HAP-1 (cell line): ENCODE measurements at regions not wholly inside any gene's neighbourhood (a gene's known extent, or its start where the extent isn't known, plus 50 kb on each side); places are given as distances from the start of the nearest gene placed in this dataset.
A peak's percentile ranks its signal among the peaks of the same experiment; 100 is the strongest.
"Not testable (repeated sequence)": the region's sequence is repeated elsewhere in the genome, so short reads cannot be mapped to it uniquely, and the experiment has no call there.

ENCODE experiments used
- DNase-seq, 2 experiments: peaks; one replicate each; pipeline ENCODE4 v3.0.0-alpha.2; 2016 to 2020; ENCODE audit warnings: low spot score in 2 of 2
- H3K27me3 ChIP-seq: fragments of 250-450 bp; sonication (Bioruptor Pico); 2 replicates; pipeline ENCODE4 v1.5.1; 2020; ENCODE audit warnings: low read depth, mild to moderate bottlenecking, moderate library complexity
- H3K36me3 ChIP-seq: fragments of 250-450 bp; sonication (Bioruptor Pico); replicated peaks from 2 replicates; pipeline ENCODE4 v1.5.1; 2020; ENCODE audit warnings: mild to moderate bottlenecking
- H3K4me1 ChIP-seq: fragments of 250-450 bp; sonication (Bioruptor Pico); 2 replicates; pipeline ENCODE4 v1.5.1; 2020; ENCODE audit warnings: mild to moderate bottlenecking
- H3K4me3 ChIP-seq: fragments of 250-450 bp; sonication (Bioruptor Pico); 2 replicates; pipeline ENCODE4 v1.5.1; 2020; ENCODE audit warnings: mild to moderate bottlenecking, moderate library complexity
- H3K9me3 ChIP-seq: fragments of 250-450 bp; sonication (Bioruptor Pico); 2 replicates; pipeline ENCODE4 v1.5.1; 2020; ENCODE audit warnings: mild to moderate bottlenecking, moderate library complexity
- in situ Hi-C: fragments of 300-500 bp; cut with MboI; formaldehyde crosslinking; loops from 3 replicates; pipeline ENCODE4 v1.14.3; 2020; ENCODE audit warnings: low sequenced_read_pairs, inconsistent platforms, mixed read lengths

GRCh38 chr4:179007755-179008154 lies 1565.5 kb upstream of the AGA start:
- in situ Hi-C loops, result no loop called here
- no peak overlapping the region for H3K4me3 ChIP-seq
- no peaks in the 10 kb centered on the region for H3K27me3 ChIP-seq
- DNase-seq, result no peak
- no peaks in the 10 kb centered on the region for H3K9me3 ChIP-seq
- H3K4me1 ChIP-seq, result peaks cover 4% of the 10 kb centered on the region; the same call in 1 of the 2 replicates
- no peaks in the 10 kb centered on the region for H3K36me3 ChIP-seq

- Histone ChIP-seq H3K36me3 (no peaks in the 10 kb centered on the region), H3K9me3 (no peaks in the 10 kb centered on the region), H3K27me3 (no peaks in the 10 kb centered on the region), H3K4me1 (no peaks in the 10 kb centered on the region), H3K4me3 (no peak overlapping the region)
- no peak for DNase-seq
- in situ Hi-C loops, result no loop called here
These were observed 1575.3 kb upstream of the AGA start for GRCh38 chr4:179017581-179017980.

GRCh38 chr4:179027569-179027968 lies 1585.3 kb upstream of the AGA start:
- Histone ChIP-seq H3K4me3 (no peak overlapping the region), H3K4me1 (peaks cover 5% of the 10 kb centered on the region; the same call in 1 of the 2 replicates), H3K36me3 (no peaks in the 10 kb centered on the region), H3K27me3 (no peaks in the 10 kb centered on the region), H3K9me3 (no peaks in the 10 kb centered on the region)
- no peak for DNase-seq
- in situ Hi-C loops, result no loop called here

GRCh38 chr4:179028321-179028720 lies 1586.1 kb upstream of the AGA start:
- H3K9me3 ChIP-seq, result no peaks in the 10 kb centered on the region
- no peak for DNase-seq
- in situ Hi-C loops, result no loop called here
- H3K4me3 ChIP-seq, result no peak overlapping the region
- no peaks in the 10 kb centered on the region for H3K36me3 ChIP-seq
- H3K27me3 ChIP-seq, result no peaks in the 10 kb centered on the region
- peaks cover 5% of the 10 kb centered on the region; the same call in 1 of the 2 replicates for H3K4me1 ChIP-seq

DNA sequence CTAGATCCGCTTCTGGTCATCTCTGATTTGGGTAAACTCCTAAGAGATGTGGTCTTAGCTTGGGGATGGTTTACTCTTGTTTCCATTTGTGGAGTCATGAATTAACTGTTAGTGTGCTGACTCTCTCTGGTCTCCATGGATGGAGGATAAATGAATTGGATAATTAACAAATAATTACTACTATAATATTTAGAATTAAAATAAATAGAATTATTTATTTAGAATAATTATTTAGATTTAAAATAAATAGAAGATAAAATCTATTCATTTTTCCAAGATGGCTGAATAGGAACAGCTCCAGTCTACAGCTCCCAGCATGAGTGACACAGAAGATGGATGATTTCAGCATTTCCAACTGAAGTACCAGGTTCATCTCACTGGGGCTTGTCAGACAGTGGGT lies 1587.4 kb upstream of the AGA start:
- no peak for DNase-seq
- in situ Hi-C loops, result no loop called here
- no peaks in the 10 kb centered on the region for H3K36me3 ChIP-seq
- no peaks in the 10 kb centered on the region for H3K9me3 ChIP-seq
- no peak overlapping the region for H3K4me3 ChIP-seq
- H3K27me3 ChIP-seq, result no peaks in the 10 kb centered on the region
- H3K4me1 ChIP-seq, result peaks cover 2% of the 10 kb centered on the region; the same call in 1 of the 2 replicates

- in situ Hi-C loops, result no loop called here
- Histone ChIP-seq H3K4me1 (no peaks in the 10 kb centered on the region), H3K36me3 (no peaks in the 10 kb centered on the region), H3K9me3 (no peaks in the 10 kb centered on the region), H3K4me3 (no peak overlapping the region), H3K27me3 (no peaks in the 10 kb centered on the region)
- no peak for DNase-seq
These were observed 1598.0 kb upstream of the AGA start for GRCh38 chr4:179040259-179040658.

DNA sequence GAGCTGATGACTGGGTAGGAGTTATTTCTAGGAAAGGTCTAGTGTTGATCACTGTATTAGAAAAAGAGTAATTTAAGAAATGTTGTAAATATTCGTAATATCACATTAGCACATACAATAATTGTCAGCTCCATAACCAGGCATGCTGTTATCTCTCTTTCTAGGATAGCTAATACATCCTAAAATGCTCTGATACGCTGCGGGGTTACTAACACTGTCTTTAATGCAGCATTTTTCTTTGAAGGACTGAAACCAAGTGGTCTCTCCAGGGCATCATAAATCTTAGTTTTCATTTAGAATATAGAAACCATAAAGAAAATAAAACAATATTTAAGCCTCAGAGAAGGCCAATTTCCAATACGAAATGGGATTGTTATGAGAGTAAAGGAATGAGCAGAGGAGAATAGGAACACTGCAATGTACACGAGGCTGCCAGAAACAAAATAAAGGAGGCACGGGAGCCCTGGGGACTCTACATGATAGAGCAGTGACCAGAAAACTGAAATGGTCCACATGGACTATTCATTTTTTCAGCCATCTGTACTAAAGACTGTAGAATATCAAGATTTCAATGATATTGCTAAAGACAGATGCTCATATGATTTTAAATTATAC lies 1606.7 kb upstream of the AGA start:
- Histone ChIP-seq H3K9me3 (no peaks in the 10 kb centered on the region), H3K4me1 (no peaks in the 10 kb centered on the region), H3K36me3 (no peaks in the 10 kb centered on the region), H3K27me3 (no peaks in the 10 kb centered on the region), H3K4me3 (no peak overlapping the region)
- in situ Hi-C loops, result no loop called here
- no peak for DNase-seq

- Histone ChIP-seq H3K4me3 (no peak overlapping the region), H3K4me1 (no peaks in the 10 kb centered on the region), H3K27me3 (no peaks in the 10 kb centered on the region), H3K36me3 (no peaks in the 10 kb centered on the region), H3K9me3 (no peaks in the 10 kb centered on the region)
- no peak for DNase-seq
- in situ Hi-C loops, result no loop called here
These were observed 1609.0 kb upstream of the AGA start for GRCh38 chr4:179051206-179051605.

- H3K4me3 ChIP-seq, result no peak overlapping the region
- in situ Hi-C loops, result no loop called here
These were observed 1617.2 kb upstream of the AGA start for GRCh38 chr4:179059396-179059795.

DNA sequence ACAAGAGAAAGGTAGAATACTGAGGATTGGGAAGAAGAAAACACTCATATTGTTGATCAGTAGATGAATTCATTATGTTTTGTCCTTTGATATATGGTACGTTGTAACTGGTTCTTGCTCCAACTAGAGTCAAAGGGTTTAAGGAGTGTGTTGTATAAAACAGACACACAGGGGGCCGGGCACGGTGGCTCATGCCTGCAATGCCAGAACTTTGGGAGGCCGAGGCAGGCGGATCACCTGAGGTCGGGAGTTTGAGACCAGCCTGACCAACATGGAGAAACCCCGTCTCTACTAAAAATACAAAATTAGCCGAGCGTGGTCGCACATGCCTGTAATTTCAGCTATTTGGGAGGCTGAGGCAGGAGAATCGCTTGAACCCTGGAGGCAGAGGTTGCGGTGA lies 1624.0 kb upstream of the AGA start:
- H3K4me1 ChIP-seq, result not testable (repeated sequence)

More at GRCh38 chr4:179059396-179059795, 1617.2 kb upstream of the AGA start:
- Histone ChIP-seq H3K27me3 (no peaks in the 10 kb centered on the region), H3K36me3 (no peaks in the 10 kb centered on the region), H3K4me1 (no peaks in the 10 kb centered on the region), H3K9me3 (no peaks in the 10 kb centered on the region)
- no peak for DNase-seq

GRCh38 chr4:179071131-179071530 lies 1628.9 kb upstream of the AGA start:
- Histone ChIP-seq H3K4me3 (no peak overlapping the region), H3K9me3 (no peaks in the 10 kb centered on the region; the same call in 1 of the 2 replicates), H3K4me1 (no peaks in the 10 kb centered on the region), H3K36me3 (no peaks in the 10 kb centered on the region), H3K27me3 (no peaks in the 10 kb centered on the region)
- DNase-seq, result no peak
- in situ Hi-C loops, result no loop called here

More for the DNA sequence above, 1624.0 kb upstream of the AGA start:
- H3K4me3 ChIP-seq, in situ Hi-C loops, DNase-seq, H3K9me3 ChIP-seq, H3K27me3 ChIP-seq, H3K36me3 ChIP-seq: not testable (repeated sequence)

DNA sequence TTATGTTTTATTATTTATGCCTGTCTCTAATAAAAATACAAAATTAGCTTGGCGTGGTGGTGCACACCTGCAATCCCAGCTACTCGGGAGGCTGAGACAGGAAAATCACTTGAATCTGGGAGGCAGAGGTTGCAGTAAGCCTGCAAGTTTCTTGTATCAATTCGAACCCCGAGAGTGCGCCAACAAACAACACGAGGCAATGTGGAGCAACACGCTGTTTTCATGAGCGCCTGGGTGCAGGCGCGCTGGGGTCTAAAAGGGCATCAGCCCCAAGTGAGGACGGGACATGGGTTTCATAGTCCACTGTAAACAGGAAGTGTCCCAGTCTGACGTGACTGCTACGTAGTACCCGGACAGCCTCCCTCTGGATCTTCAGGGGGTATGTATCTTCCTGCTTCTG lies 1634.6 kb upstream of the AGA start:
- Histone ChIP-seq H3K4me3 (no peak overlapping the region), H3K9me3 (no peaks in the 10 kb centered on the region; the same call in 1 of the 2 replicates), H3K36me3 (no peaks in the 10 kb centered on the region), H3K27me3 (no peaks in the 10 kb centered on the region), H3K4me1 (no peaks in the 10 kb centered on the region)
- no peak for DNase-seq
- in situ Hi-C loops, result no loop called here

DNA sequence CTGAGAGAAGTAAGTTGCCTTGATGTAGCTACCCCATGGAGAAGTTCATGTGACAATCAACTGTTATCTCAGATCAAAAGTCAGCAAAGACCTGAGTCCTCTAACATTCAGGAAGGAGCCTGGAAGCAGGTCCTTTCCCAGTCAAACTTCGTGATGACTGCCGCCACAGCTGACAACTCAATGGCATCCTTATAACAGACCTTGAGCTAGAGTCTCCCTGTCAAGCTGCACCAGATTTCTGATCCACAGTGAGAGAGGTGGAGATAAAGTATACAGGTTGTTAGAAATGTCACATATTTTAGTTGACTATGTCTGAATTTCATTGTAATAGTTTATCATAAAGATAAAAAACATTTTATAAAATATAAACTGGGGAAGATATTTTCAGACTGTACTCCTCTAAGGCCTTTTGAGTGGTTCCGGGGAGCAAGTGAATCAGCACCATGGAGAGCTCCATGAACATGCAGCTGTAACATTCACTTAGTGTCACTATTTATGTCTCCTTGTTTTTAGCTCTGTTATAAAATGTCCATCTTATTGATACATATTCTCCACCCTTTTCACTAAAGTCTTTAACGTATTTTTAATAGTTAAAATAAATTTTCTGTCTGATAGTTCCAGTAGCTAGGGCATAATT lies 1653.5 kb upstream of the AGA start:
- no peaks in the 10 kb centered on the region for H3K36me3 ChIP-seq
- no peaks in the 10 kb centered on the region for H3K4me1 ChIP-seq
- no peaks in the 10 kb centered on the region; the same call in 1 of the 2 replicates for H3K9me3 ChIP-seq
- no peaks in the 10 kb centered on the region for H3K27me3 ChIP-seq
- peak; percentile 13 to 57 for DNase-seq
- H3K4me3 ChIP-seq, result no peak overlapping the region
- in situ Hi-C loops, result no loop called here

GRCh38 chr4:179097741-179098140 lies 1655.5 kb upstream of the AGA start:
- peak; percentile 14 to 67 for DNase-seq
- no peak overlapping the region for H3K4me3 ChIP-seq
- no peaks in the 10 kb centered on the region for H3K36me3 ChIP-seq
- in situ Hi-C loops, result no loop called here
- no peaks in the 10 kb centered on the region for H3K4me1 ChIP-seq
- no peaks in the 10 kb centered on the region for H3K9me3 ChIP-seq
- H3K27me3 ChIP-seq, result no peaks in the 10 kb centered on the region
